GM13977 (cell line): ENCODE measurements at regions not wholly inside any gene's neighbourhood (a gene's known extent, or its start where the extent isn't known, plus 50 kb on each side); places are given as distances from the start of the nearest gene placed in this dataset.

Experiments
- DNase-seq: peaks from one replicate; pipeline ENCODE4 v3.0.0; 2012; ENCODE audit warnings: low spot score
- CTCF ChIP-seq: IDR thresholded peaks from 2 replicates; pipeline ENCODE4 v1.5.1; 2012; ENCODE audit warnings: mild to moderate bottlenecking, control low read depth; ENCODE audit not compliant: insufficient read depth; ENCODE audit errors: extremely low read depth, missing control alignments
- in situ Hi-C: fragments of 300-500 bp; cut with MboI; formaldehyde crosslinking; loops from one replicate; pipeline ENCODE4 v1.12.0; 2022; ENCODE audit warnings: low sequenced_read_pairs, low pct_unique_long_range_greater_than_20kb, mixed read lengths, inconsistent platforms; ENCODE audit not compliant: unreplicated experiment

DNA sequence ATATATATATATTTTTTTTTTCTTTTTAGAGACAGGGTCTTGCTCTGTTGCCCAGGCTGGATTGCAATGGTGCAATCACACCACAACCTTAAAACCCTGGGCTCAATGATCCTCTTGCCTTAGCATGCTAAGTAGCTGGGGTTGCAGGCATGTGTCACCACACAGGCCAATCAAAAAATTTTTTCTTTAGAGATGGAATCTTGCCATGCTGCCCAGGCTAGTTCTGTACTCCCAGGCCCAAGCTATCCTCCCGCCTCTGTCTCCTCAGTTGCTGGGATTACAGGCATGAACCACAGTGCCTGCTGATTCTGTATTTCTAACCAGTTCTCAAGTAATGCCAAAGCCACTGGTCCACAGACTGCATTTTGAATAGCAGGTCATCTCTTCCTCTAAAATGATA lies 291.3 kb upstream of the ZPLD1 start:
- DNase-seq, result no peak
- TF ChIP-seq CTCF, result no peak
- in situ Hi-C loops, result no loop called here

GRCh38 chr3:102144063-102144462 lies 290.8 kb upstream of the ZPLD1 start:
- TF ChIP-seq CTCF, result no peak
- DNase-seq, result no peak
- in situ Hi-C loops, result no loop called here

DNA sequence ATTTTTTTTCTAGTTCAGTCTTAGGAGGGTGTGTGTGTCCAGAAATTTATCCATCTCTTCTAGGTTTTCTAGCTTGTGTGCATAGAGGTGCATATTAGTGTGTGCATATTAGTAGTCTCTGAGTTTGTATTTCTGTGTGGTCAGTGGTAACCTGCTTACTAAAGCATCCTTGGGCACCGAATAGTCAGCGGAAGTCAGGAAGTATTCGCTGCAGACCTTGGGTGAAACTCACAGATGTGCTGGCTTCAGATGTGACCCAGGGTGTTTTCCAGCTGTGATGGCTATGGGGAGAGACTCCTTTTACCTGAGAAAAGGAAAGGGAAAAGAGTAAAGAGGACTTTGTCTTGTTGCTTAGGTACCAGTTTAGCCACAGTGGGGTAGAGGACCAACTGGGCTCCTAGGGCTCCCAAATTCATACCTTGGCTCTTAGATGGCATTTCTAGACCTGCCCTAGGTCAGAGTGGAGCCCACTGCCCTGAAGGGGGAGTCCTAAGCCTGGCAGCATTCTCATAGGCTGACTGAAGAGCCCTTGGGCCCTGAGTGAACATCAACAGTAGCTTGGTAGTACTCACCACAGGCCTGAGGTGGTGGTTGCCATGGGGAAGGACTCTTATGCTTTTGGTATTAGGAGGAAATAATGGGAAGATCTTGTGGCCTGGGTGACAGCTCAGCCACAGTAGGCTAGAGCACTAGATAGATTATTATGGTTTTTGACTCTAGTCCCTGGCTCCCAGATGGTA lies 286.0 kb upstream of the ZPLD1 start:
- DNase-seq, result no peak
- no peak for TF ChIP-seq CTCF
- in situ Hi-C loops, result no loop called here

- no peak for DNase-seq
- in situ Hi-C loops, result no loop called here
- no peak for TF ChIP-seq CTCF
These were observed 282.9 kb upstream of the ZPLD1 start for GRCh38 chr3:102151935-102152334.

DNA sequence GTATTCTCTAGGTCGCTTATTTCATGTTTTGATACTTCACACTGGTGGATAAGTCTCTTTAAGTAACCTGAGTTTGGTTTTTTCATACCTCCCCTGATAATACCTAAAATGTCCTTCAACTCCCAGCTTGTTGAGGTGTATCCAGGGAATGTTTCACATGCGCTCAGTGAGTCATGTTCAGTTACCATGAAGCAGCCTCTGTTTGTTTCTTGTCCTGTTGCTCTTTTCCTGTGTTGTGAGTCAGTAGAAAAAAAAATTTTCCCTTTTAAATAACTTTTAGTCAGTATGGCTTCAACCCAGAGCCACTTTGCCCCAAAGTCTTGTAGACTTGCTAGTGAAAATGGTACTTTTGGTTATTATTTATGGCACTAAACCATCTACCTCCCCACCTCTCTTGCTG lies 278.4 kb upstream of the ZPLD1 start:
- DNase-seq, result no peak
- TF ChIP-seq CTCF, result no peak
- in situ Hi-C loops, result no loop called here

GRCh38 chr3:102158080-102158740 lies 276.6 kb upstream of the ZPLD1 start:
- DNase-seq, result no peak
- TF ChIP-seq CTCF, result no peak
- in situ Hi-C loops, result no loop called here
